Fibroblast of skin of abdomen (primary cell): ENCODE measurements at regions not wholly inside any gene's neighbourhood (a gene's known extent, or its start where the extent isn't known, plus 50 kb on each side); places are given as distances from the start of the nearest gene placed in this dataset.

ENCODE experiments used
- DNase-seq: peaks from one replicate; pipeline ENCODE4 v3.0.0-alpha.2; 2013

- peak; percentile 52 for DNase-seq
Measured at GRCh38 chr16:74169687-74170376, 126.8 kb upstream of the PSMD7 start.

- no peak for DNase-seq
Measured at GRCh38 chr16:74169066-74169465, 127.5 kb upstream of the PSMD7 start.

- no peak for DNase-seq
Measured at GRCh38 chr16:74168445-74168844, 128.2 kb upstream of the PSMD7 start.

GRCh38 chr16:74166456-74166855, 130.2 kb upstream of the PSMD7 start:
- DNase-seq: no peak

GRCh38 chr16:74165566-74166080, 131.0 kb upstream of the PSMD7 start:
- no peak for DNase-seq

- DNase-seq: no peak
Measured at GRCh38 chr16:74160759-74161158, 135.9 kb upstream of the PSMD7 start.

GRCh38 chr16:74153773-74154172, 142.8 kb upstream of the PSMD7 start:
- DNase-seq: no peak

GRCh38 chr16:74146643-74147042, 150.0 kb upstream of the PSMD7 start:
- no peak for DNase-seq

GRCh38 chr16:74143171-74143570, 153.4 kb upstream of the PSMD7 start:
- no peak for DNase-seq

- DNase-seq: no peak
Measured at GRCh38 chr16:74141015-74141414, 155.6 kb upstream of the PSMD7 start.

- no peak for DNase-seq
Measured at GRCh38 chr16:74140557-74140956, 156.1 kb upstream of the PSMD7 start.

GRCh38 chr16:74123826-74124225, 172.8 kb upstream of the PSMD7 start:
- DNase-seq: no peak

- DNase-seq: no peak
Measured at GRCh38 chr16:74123195-74123594, 173.4 kb upstream of the PSMD7 start.

GRCh38 chr16:74117798-74118197, 178.8 kb upstream of the PSMD7 start:
- no peak for DNase-seq

- no peak for DNase-seq
Measured at GRCh38 chr16:74113545-74113944, 183.1 kb upstream of the PSMD7 start.

- DNase-seq: no peak
Measured at GRCh38 chr16:74111456-74111982, 185.1 kb upstream of the PSMD7 start.

GRCh38 chr16:74107795-74108610, 188.6 kb upstream of the PSMD7 start:
- peak; percentile 24 for DNase-seq

- no peak for DNase-seq
Measured at GRCh38 chr16:74104022-74104421, 192.6 kb upstream of the PSMD7 start.

GRCh38 chr16:74101379-74102137, 195.1 kb upstream of the PSMD7 start:
- DNase-seq: no peak

- no peak for DNase-seq
Measured at GRCh38 chr16:74100395-74101326, 196.0 kb upstream of the PSMD7 start.

- DNase-seq: no peak
Measured at GRCh38 chr16:74099530-74099929, 197.1 kb upstream of the PSMD7 start.

GRCh38 chr16:74094962-74095361, 201.7 kb upstream of the PSMD7 start:
- DNase-seq: no peak
